ENCODE measurements at regions not wholly inside any gene's neighbourhood (a gene's known extent, or its start where the extent isn't known, plus 50 kb on each side); places are given as distances from the start of the nearest gene placed in this dataset.

DNA sequence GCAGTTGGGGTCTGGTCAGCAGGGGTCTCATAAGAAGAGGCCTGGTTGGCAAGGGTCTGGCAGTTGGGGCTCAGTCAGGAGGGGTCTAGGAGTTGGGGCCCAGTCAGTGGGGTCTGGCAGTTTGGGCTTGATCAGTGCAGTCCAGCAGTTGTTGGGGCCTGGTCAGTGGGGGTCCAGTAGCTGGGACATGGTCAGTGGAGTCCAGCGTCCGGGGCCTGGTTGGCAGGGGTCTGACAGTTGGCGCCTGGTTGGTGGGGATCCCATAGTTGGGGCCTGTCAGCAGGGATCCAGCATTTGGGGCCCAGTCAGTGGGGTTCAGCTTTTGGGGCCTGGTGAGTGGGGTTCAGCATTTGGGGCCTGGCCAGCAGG is 60.5 kb upstream of the TPM4 start:
- TF ChIP-seq, protein P1, sequence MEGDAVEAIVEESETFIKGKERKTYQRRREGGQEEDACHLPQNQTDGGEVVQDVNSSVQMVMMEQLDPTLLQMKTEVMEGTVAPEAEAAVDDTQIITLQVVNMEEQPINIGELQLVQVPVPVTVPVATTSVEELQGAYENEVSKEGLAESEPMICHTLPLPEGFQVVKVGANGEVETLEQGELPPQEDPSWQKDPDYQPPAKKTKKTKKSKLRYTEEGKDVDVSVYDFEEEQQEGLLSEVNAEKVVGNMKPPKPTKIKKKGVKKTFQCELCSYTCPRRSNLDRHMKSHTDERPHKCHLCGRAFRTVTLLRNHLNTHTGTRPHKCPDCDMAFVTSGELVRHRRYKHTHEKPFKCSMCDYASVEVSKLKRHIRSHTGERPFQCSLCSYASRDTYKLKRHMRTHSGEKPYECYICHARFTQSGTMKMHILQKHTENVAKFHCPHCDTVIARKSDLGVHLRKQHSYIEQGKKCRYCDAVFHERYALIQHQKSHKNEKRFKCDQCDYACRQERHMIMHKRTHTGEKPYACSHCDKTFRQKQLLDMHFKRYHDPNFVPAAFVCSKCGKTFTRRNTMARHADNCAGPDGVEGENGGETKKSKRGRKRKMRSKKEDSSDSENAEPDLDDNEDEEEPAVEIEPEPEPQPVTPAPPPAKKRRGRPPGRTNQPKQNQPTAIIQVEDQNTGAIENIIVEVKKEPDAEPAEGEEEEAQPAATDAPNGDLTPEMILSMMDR (IDR thresholded peaks at IDR 0.05): no peak
- no peak for TF ChIP-seq POLR2A (IDR thresholded peaks at IDR 0.05)

Measured in body of pancreas (tissue), 4 donors.